NCI-H446 (cell line): ENCODE measurements at regions not wholly inside any gene's neighbourhood (a gene's known extent, or its start where the extent isn't known, plus 50 kb on each side); places are given as distances from the start of the nearest gene placed in this dataset.
A peak's percentile ranks its signal among the peaks of the same experiment; 100 is the strongest.

Experiments
- DNase-seq, 2 experiments: peaks; one replicate each; lab custom pipeline; 2025; lab: John Stamatoyannopoulos, UW

GRCh38 chr10:83935339-83935736 lies 204.0 kb upstream of the GHITM start:
- no peak for DNase-seq

GRCh38 chr10:83935911-83936310 lies 203.4 kb upstream of the GHITM start:
- no peak for DNase-seq

- DNase-seq = no peak
Observed at GRCh38 chr10:83937161-83937560, 202.1 kb upstream of the GHITM start.

- DNase-seq = no peak
Observed at GRCh38 chr10:83937826-83938225, 201.5 kb upstream of the GHITM start.

GRCh38 chr10:83941189-83941588 lies 198.1 kb upstream of the GHITM start:
- no peak for DNase-seq

- no peak for DNase-seq
Observed at GRCh38 chr10:83942410-83942809, 196.9 kb upstream of the GHITM start.

- no peak for DNase-seq
Observed at GRCh38 chr10:83943049-83943448, 196.3 kb upstream of the GHITM start.

- DNase-seq = no peak
Observed at GRCh38 chr10:83943920-83944319, 195.4 kb upstream of the GHITM start.

GRCh38 chr10:83945982-83946718 lies 193.2 kb upstream of the GHITM start:
- DNase-seq = no peak

GRCh38 chr10:83952314-83952713 lies 187.0 kb upstream of the GHITM start:
- DNase-seq = no peak

GRCh38 chr10:83953589-83953988 lies 185.7 kb upstream of the GHITM start:
- no peak for DNase-seq

- DNase-seq = no peak
Observed at GRCh38 chr10:83954193-83954799, 185.0 kb upstream of the GHITM start.

GRCh38 chr10:83955406-83955805 lies 183.9 kb upstream of the GHITM start:
- no peak for DNase-seq

- no peak for DNase-seq
Observed at GRCh38 chr10:83957168-83957947, 182.0 kb upstream of the GHITM start.

GRCh38 chr10:83959328-83959727 lies 180.0 kb upstream of the GHITM start:
- DNase-seq = no peak

GRCh38 chr10:83960125-83960524 lies 179.2 kb upstream of the GHITM start:
- DNase-seq = no peak

- DNase-seq = peak in 1 of 2 experiments; percentile 19
Observed at GRCh38 chr10:83961620-83962019, 177.7 kb upstream of the GHITM start.

GRCh38 chr10:83963446-83963845 lies 175.9 kb upstream of the GHITM start:
- DNase-seq = no peak

- DNase-seq = no peak
Observed at GRCh38 chr10:83965473-83965872, 173.8 kb upstream of the GHITM start.

GRCh38 chr10:83968052-83968451 lies 171.3 kb upstream of the GHITM start:
- no peak for DNase-seq

- DNase-seq = no peak
Observed at GRCh38 chr10:83978681-83979383, 160.5 kb upstream of the GHITM start.

- no peak for DNase-seq
Observed at GRCh38 chr10:83982812-83983211, 156.5 kb upstream of the GHITM start.
